ENCODE measurements at regions not wholly inside any gene's neighbourhood (a gene's known extent, or its start where the extent isn't known, plus 50 kb on each side); places are given as distances from the start of the nearest gene placed in this dataset.

DNA sequence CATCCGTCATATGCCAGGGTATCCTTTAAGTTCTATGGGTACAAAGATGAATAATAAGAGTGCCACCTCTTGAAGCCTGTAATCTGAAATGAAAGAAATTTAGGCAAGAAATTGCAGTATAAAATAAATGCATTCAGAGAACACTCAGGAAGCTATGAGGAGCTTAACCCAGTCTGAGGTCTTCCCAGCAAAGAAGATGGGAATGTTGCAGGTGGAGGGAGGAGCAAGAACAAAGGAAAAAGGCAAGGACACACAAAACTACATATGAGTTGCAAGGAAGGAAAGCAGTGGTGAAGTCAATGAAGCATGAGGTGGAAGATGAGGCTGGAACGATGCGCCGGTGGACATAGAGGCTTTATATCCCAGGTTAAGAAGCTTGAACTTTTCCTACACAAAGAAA, 67.0 kb upstream of the DST start:
- no peak for DNase-seq

DNA sequence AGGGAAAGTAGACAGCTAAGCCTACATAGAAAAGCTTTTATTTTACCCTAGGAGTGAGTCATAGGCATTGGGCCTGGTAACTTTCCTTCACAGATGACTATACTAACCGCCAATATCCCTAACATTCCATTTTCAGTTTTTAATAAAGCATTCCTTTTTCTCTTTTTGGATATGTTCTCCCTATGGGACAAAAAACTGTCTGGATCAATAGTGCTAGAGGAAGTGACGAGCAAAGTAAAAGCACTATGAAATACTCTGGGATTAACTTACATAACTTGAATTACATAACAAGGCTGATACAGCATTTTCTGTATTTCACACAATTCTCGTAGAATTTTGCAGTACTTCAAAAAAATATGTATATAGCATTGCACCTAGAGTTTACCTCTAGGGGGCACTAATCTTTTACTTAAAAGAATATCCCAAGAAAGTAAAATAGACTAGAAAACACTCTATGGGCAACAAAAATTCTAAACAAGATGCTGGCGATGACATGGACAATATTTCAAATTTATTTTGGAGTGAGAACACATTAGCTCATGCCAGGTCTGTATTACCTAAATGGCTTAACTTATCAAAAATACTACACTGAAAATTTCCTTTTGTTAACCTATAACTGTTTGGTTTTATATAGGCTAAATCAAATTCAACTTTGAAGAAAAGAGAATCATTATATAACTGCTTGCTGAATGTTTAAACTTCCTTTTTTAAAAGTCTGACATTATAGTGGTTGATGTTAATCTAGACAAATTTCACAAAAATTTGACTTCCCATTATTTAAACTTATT, 66.3 kb upstream of the DST start:
- DNase-seq = peak; percentile 57

DNA sequence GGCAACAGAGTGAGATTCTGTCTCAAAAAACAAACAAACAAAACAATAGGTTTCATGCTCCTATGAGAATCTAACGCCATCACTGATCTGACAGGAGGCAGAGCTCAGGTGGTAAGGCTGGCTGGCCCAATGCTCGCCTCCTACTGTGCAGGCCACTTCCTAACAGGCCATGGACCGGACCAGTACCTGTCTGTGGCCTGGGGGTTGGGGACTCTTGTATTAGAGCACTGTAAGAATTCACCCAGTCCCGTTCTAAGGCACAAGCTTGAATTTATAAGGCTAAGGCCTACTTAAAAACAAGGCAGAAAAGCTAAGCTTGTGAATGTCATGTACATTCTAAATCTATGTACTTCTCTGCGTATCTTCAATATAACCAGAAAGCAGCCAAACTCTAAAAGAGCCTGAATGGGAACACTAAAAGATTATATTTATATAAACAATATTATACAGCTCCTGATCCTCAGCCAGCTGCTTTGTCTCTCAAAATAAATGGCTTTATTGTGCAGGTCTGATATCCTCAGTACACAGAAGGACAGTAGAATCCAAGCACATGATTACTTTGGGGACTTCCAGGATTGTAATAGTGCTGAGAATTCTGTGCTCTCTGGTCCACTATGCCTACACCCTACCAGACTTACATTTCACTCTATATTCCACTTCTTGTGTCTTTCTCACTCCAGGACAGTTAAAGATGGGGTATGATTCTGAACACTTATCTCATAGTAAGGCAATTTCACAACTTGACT, 64.5 kb upstream of the DST start:
- DNase-seq = peak; percentile 33

DNA sequence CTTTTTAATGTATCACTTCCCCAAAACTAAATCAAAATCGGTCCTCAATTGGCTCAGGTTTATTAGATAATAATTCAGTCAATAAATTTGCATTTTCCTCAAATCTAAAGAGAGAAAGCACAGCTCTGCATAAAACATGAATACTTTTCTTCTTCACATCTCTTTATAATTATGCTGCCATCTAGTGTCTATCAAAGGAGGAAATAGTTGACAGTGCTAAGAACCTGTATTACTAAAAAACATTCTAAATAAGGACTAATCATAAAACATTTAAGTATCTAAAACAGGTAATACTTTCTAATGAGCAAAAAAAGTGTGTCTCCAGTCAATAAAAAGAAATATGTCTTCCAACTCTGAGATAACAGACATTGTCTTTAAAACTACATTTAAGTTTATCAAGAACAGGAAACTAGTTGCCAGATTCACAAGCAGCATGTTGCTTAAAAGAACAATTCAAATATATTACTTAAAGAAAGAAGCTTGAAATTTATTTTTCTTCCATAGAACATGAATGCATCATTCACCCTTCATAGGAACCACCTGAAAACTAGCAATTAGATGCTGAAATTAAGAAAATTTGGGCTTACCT, 56.5 kb upstream of the DST start:
- DNase-seq = peak; percentile 58

DNA sequence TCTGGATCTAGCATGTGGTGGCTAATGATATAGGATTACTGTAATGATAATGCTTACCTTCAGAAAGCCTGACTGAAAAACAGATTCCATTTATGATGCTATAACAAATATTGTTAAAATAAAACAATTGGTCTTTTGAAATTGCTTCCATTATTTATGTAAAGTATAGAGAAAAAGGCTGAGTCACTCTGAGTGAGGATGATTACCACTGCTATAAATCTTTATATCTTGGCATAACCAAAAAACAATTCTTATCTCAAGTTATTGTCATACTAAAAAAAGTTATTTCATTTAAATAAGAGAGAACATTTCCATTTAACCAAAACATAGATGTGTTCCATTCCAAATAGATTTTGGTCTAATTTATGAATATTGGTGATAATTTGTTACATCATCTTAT, 53.0 kb upstream of the DST start:
- no peak for DNase-seq

DNA sequence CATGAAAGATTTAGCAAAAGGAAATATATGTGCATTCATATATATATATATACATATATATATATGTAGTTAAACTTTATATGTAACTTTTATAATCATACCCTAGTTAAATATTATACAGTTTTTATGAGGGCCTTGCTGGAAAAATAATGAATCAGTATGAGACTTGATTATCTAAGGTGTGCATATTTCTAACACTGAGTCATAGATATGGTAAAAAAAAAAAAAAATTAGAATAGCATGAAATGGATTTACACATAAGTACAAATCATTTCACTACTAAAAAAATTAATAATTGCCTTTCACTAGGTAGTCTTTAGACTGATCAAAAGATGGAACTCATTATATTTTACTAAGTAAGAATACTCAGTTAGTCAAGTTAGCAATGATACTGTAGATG, 51.3 kb upstream of the DST start:
- DNase-seq = no peak

DNA sequence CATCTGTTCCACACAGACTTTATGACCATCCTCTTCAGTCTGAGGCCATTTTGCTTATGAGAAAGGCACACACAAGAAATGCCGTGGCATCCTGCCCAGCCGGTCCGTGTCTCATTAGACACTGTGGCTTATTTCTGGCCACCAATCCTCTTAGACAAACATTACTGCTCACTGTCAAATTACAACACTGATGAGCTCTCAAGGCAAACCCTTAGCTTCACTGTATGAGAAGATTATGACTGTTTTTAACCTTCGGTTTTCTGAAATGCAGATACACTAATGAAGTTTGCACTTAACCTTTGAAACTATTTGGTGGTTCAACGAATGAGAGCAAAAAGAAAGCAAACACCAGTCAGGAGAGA, 50.5 kb upstream of the DST start:
- peak; percentile 80 for DNase-seq

DNA sequence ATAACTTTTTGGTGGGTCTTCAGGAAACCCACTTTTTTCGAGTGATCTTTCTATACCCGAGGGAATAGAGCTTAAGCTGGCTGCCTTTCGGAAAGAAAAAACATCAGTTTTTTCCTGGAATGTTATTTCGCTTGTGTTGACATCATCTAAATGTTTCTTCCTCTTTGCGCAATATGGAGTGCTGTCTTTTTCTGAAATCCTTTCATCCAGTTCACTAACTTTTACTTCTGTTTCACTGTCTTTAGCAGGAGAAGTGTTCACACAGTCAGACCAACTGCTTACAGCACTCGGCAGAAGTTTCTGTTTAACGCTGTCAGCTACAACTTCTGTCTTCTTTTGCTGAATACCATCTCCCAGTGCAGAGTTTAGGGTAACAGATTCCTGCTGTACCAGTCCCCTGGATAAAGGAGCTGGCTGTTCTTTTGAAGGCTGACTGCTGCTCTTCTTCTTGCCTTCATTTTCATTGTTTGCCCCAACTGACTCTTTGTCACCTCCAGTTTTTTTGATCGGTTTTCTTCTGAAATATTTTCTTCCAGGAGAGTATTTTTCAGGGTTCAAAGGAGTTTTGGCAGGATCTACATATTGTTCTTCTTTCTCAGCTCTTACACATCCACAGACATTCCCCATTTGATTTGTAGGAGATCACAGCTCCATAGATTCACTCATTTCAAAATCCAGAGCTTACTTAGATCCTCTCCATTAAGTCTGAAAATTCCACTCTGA, 50.0 kb upstream of the DST start:
- DNase-seq = peak; percentile 63

All from midbrain (tissue), 1 donor.